GM12878 (cell line): ENCODE measurements at regions not wholly inside any gene's neighbourhood (a gene's known extent, or its start where the extent isn't known, plus 50 kb on each side); places are given as distances from the start of the nearest gene placed in this dataset.

Experiments used
- CBFB ChIP-seq: IDR thresholded peaks from 2 replicates; pipeline ENCODE4 v1.6.1; 2016; ENCODE audit warnings: antibody characterized with exemption, low read depth
- POLR2A ChIP-seq: IDR thresholded peaks from 2 replicates; pipeline ENCODE4 v1.6.1; 2011; ENCODE audit warnings: low read depth, mild to moderate bottlenecking, low read length
- RAD21 ChIP-seq: IDR thresholded peaks from 2 replicates; pipeline ENCODE4 v1.6.1; 2011; ENCODE audit warnings: mild to moderate bottlenecking, low read depth, low read length, moderate library complexity; ENCODE audit not compliant: insufficient read depth
- RFX5 ChIP-seq: IDR thresholded peaks from 2 replicates; pipeline ENCODE4 v1.6.1; 2011; ENCODE audit warnings: low read depth, low read length, improper control_type of control experiment

DNA sequence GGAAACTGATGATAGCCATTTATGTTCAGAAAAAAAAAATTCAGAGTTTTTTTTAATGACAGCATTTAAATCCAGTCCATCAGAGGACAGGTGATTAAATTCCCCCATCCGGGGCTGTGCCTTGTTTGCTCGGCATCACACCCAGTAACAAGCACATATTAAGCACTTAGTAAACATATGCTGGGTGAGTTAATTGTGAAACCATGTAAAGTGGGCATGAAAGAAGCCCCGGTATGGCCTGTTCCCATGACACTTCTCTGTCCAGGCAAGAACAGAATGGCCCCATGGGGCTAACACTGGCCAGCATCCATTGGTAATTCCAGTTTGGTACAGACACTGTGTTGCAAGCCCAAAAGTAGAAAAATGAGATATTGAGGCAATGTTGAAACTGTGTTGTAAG, 220.8 kb upstream of the RNF32 start:
- TF ChIP-seq POLR2A = no peak
- TF ChIP-seq RAD21 = no peak
- no peak for TF ChIP-seq CBFB
- no peak for TF ChIP-seq RFX5
